GM19035 (cell line): ENCODE measurements at regions not wholly inside any gene's neighbourhood (a gene's known extent, or its start where the extent isn't known, plus 50 kb on each side); places are given as distances from the start of the nearest gene placed in this dataset.
"Not testable (repeated sequence)": the region's sequence is repeated elsewhere in the genome, so short reads cannot be mapped to it uniquely, and the experiment has no call there.

Experiments
- ATAC-seq: cut with Tn5 transposase; IDR thresholded peaks from one replicate; pipeline ENCODE4 v1.9.1; 2021; ENCODE audit not compliant: unreplicated experiment

DNA sequence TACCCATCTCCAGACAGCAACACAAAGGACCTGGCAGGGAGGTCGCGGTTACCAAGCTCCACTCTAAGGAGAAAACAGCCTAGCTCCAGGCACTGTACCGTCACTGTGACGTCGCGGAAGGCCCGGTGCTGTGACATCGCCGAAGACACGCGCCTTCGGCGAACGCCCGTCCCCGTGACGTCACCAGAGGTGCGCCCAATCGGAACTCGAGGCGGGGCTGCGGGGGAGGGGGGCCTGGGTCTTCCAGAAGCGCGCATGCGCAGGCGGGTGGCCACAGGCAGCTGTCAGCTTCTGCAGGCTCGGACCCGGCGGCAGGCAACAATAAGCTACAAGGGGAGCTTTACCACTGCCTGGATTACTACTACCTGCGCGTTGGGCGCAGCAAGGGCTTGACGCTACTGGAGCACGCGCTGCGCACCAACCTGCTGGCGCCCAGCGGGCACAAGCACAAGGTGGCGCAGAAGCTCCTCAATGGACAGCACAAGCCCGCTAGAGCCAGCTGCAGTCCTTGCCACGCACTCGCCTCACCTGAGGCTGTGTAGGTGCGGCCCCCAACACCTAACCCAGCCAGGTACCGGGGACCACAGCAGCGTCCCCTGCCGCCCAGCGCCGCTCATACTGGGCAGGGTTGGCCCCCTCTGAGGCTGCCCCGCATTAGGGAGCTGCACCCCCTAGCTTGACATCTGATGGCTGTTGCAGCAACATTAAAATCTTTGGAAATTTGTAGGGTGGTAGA lies 208.4 kb downstream of the TPST1 start:
- no peak for ATAC-seq

DNA sequence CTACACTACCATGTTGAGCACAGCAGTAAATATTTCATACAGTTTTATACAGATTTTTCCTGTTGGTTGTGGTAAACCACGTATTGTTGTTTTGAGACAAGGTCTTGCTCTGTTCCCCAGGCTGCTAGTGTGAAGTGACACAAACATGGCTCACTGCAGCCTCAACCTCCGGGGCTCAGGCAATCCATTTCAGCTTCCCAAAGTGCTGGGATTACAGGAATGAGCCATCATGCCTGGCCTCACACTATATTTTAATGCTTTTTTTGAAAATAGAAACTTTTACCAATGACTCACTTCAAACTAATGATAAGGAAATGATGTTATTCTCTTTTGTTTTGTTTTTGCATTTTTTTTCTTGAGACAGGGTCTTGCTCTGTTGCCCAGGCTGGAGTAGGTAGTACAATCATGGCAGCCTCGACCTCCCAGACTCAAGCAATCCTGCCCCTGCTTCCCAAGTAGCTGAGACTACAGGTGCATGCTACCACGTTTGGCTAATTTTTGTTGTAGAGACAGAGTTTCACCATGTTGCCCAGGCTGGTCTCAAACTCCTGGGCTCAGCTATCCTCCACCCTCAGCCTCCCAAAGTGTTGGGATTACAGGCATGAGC lies 210.6 kb downstream of the TPST1 start:
- no peak for ATAC-seq

DNA sequence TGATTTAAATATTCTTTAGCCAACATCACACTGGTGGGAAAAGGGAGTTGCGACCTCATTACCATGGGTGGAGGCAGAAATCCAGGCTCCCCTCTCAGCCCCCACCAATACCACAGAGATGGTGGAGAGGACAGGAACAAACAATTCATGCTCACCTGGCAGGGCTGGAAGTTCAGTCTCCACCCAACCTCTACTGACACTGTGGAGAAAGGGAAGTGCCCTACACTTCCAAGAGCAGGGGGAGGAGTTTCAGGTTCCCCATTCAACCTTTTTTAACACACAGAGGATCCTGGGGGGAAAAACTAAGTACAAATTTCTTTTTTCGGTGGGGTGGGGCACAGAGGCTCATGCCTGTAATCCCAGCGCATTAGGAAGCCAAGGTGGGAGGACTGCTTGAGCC lies 210.1 kb upstream of the KCTD7 start:
- ATAC-seq = no peak

- no peak for ATAC-seq
Measured at GRCh38 chr7:66419210-66419609, 209.5 kb upstream of the KCTD7 start.

GRCh38 chr7:66421830-66422475 lies 206.7 kb upstream of the KCTD7 start:
- no peak for ATAC-seq

GRCh38 chr7:66423729-66424128 lies 205.0 kb upstream of the KCTD7 start:
- no peak for ATAC-seq

DNA sequence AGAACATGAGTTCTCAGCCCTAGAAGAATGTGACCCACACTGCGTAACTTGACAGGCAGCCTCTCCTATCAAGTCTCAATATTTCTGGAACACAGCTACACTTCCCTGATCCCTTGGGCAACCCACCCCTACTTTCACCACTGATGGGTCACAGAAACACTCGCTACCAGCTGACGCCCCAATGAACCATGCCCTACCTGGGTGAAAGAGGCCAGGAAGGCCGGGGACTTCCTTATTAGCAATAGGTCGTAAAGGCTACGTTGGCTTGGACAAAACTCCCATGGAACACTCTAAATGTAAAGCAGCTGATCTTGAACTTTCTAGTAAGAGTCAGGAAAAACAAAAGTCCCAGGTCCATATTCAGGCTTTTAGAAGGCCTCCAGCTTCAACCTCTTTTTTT lies 202.3 kb upstream of the KCTD7 start:
- no peak for ATAC-seq

DNA sequence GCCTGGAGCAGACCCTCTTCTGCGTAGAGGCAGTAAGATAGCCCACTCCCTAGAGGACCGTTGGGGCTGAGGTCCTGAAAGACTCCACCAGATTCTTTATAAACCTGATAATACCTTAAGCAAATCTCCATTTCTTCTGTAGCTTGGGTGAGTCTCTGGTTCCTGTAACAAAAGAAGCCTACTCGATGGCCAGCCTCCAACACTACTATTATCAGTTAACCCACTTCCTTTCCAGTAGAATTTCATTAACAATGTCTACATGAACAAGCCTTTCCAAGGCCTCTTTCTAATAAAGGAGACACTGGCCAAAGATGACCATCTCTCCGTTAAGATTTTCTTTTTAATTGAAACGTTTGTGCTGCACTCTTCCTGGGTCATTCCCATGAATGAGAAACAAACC lies 201.7 kb upstream of the KCTD7 start:
- ATAC-seq = no peak

GRCh38 chr7:66427956-66428355 lies 200.7 kb upstream of the KCTD7 start:
- no peak for ATAC-seq

DNA sequence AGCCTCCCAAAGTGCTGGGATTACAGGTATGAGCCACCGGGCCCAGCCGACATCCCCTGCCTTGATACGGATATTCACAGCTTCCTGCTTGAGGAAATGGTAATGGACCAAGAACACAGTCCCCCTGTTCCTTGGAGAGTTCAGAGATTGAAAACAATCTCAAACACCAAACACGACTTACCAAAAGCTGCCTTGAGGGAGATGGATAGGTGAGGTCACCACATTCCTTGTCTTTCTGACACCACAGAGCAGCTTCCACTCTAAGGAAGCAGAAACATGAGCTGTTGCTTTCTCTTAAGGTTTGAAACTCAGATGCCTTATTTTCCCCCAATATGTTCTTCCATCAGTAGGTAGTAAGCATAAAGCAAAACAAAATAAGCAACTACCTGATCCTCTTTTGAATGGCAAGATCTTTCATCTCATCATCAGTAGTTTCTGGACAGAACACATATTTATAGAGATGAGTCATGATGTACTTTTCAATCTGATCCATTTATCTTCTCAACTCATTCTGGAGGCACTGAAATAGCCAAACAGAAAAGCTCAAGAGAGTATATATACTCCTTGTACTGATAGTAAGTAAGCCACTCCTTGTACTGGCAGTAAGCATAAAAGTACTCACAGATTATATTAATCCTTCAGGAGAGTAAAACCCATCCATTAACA lies 199.1 kb upstream of the KCTD7 start:
- ATAC-seq = no peak

- no peak for ATAC-seq
Measured at GRCh38 chr7:66430164-66430545, 198.5 kb upstream of the KCTD7 start.

DNA sequence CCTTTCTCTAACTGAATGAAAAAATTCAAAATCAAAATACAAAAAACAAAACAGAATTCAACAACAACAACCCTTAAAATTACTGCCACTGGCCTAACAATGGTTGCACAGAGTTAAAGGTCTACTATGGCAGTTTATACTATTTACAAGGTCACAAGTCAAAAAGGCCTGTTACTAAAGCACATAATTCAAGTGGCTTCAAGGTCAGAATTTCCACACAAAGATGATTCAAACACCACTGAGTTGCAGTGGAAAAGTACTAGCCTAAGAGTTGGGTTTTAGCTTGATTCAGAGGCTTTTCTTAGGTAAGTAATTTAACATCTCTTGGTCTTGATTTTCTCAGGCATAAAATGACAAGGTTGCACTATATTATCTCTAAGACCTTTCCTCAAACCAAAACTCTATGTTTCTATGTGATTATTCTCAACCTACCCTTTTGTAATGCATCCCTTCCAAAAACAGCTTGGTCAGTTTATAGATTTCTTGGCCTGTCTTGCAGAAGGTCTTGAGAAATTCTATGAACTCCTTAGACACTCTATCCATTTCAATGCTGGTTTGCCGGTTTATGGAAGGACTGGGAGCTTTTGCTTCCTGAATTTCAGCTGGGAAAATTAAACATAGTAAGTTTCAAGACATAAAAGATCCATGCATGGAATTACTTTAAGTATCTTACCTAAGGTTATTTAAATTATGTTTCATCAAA lies 189.8 kb upstream of the KCTD7 start:
- ATAC-seq = not testable (repeated sequence)

- no peak for ATAC-seq
Measured at GRCh38 chr7:66442385-66442784, 186.3 kb upstream of the KCTD7 start.

DNA sequence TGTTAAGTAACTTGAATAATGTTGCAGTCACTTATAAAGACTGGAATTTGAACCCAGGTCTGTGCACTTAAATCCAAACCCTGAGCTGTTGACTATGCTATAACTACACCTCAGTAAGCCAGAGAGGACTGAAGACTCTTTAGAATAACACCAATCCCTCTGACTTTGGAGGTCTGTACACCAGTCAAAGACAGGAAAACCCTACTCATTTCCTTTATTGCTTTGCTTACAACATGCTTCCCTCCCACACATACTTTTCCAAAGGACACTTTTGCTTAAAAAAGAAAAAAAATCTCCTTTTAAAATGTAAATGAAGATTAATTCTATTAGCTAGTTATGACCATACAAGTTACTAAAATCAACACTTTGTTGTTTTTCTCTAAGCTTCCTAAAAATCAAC lies 184.7 kb upstream of the KCTD7 start:
- ATAC-seq = no peak

DNA sequence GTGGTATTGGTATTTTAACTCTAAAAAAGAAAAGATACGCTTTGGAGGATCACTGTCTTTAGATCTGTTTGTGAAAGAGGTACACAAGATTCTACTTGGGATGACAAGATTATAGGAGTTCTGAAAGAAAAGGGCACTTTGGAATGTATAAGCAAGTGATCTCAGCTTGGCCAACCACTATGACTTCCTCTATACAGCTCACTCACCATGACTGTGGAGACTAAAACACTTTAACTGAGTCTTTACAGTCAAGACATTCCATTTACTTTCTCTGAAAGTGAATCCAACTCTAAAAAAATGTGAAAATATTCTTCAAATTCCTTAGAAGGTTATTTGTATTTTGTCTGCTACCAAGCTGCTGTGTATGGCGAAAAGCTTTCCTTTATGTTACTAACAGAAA lies 181.7 kb upstream of the KCTD7 start:
- ATAC-seq = not testable (repeated sequence)

DNA sequence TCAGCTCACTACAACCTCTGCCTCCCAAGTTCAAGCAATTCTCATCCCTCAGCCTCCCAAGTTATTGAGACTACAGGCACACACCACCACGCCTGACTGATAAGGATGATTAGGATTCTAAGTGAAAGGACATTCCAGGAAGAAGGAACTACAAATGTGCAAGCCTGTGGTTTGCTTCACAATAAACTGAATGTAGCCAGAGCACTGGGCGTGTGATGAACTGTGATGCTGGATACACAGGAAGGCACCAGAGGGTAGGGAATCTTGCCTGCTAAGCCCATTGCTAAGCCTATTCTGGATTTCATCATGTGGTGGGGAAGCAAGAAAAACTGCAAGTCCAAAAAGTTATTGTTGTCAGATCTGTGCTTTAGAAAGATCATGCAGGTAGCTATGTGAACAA lies 177.9 kb upstream of the KCTD7 start:
- ATAC-seq = not testable (repeated sequence)

DNA sequence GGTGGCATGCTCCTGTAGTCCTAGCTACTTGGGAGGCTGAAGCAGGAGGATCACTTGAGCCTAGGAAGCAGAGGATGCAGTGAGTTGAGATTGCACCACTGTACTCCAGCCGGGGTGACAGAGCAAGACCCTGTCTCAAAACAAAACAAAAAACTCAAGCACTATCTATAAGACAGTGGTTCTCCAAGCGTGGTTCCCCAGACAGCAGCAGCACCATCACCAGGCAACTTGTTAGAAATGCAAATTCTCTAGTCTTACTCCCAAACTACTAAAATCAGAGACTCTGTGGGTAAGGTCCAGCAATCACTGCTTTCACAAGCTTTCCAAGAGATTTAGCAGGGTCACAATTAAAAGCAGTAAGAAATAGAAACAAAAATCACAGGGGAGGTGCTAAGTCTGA lies 177.0 kb upstream of the KCTD7 start:
- not testable (repeated sequence) for ATAC-seq

DNA sequence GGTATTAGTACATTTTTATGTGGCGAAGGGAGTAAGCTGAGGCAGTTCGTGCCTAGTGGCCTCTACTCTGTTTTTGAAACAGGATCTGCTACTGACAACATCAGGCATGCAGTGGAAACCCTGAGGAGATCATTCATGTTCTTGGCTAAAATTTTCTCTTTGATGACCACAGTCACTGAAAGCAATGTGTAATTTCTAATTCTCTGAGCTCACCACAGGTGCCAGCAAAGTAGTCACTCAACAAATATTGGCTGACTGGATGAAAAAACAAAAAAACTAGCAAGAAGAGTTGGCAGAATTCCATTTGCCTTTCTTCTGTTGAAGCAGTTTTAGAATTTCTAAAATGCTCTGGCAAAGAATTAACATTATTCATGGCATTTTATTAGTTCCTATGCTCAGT lies 176.5 kb upstream of the KCTD7 start:
- no peak for ATAC-seq

- no peak for ATAC-seq
Measured at GRCh38 chr7:66453340-66453739, 175.3 kb upstream of the KCTD7 start.

DNA sequence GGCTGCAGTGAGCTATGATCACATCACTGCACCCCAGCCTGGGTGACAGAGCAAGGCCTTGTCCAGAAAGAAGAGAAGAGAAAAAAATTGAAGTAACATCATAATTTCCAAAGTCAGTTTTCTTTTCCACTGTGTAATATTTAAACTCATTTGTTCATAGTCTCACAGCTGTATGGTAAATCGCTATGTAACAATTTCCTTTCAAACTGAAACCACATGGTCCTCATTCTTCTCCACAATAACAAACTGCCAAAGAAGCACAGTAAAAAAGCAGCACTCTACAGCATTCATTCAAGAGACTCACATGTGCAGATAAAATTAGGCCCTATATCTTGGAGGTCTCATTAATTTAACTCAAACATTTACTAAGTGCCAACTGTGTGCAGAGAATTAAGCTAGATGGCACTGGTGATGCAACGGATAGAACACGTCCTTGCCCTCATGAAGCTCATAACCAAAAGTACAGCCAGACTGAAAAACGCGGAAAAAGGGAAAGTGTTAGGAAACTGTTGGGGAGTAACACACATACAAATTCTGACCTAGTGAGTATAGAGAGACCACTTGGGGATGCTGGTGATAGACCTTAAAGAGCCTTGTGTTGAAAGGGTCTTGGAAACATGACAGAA lies 174.0 kb upstream of the KCTD7 start:
- no peak for ATAC-seq

GRCh38 chr7:66455432-66455831 lies 173.2 kb upstream of the KCTD7 start:
- not testable (repeated sequence) for ATAC-seq
